GM19372 (cell line): ENCODE measurements at regions not wholly inside any gene's neighbourhood (a gene's known extent, or its start where the extent isn't known, plus 50 kb on each side); places are given as distances from the start of the nearest gene placed in this dataset.

Experiments used
- ATAC-seq: cut with Tn5 transposase; IDR thresholded peaks from one replicate; pipeline ENCODE4 v1.9.1; 2021; ENCODE audit warnings: mild to moderate bottlenecking, low read depth, moderate library complexity; ENCODE audit not compliant: unreplicated experiment

GRCh38 chr2:22887845-22888244, 497.1 kb upstream of the KLHL29 start:
- no peak for ATAC-seq

GRCh38 chr2:22890132-22890531, 494.8 kb upstream of the KLHL29 start:
- no peak for ATAC-seq

- ATAC-seq, result no peak
These were observed 491.0 kb upstream of the KLHL29 start for GRCh38 chr2:22893761-22894517.

DNA sequence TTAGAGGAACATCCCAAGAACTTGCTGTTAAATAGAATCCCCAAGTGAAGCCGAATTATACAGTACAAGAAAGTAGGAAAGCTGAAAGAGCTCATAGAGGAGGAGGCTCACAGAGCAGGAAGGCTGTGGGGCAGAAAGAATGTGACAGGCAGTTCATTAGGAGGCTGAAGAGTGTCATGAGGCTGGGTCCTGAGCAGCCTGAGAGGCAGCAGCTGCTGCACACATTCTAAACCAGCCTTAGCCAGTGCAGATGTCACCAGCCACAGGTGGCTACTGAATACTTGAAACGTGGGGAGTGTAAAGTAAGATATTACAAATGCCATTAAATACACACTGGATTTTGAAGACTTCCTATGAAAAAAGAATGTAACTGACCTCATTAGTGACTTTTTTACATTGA, 490.2 kb upstream of the KLHL29 start:
- ATAC-seq, result no peak

- no peak for ATAC-seq
These were observed 487.6 kb upstream of the KLHL29 start for GRCh38 chr2:22897428-22897827.

DNA sequence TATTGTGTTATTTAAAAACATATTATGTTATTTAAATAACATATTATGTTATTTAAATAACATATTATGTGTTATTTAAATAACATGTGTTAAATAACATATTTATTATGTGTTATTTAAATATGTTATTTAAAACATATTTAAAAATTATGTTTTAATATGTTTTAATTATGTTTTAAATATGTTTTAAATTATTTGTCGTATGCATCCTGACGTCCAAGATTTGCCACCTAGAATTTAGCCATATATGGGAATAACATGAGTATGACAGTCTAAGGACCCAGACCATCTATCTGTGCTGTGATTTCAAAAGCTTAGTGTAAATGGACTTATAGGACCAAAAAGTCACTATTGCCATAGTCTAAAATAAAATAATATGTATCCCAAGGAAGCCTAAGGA, 484.3 kb upstream of the KLHL29 start:
- ATAC-seq, result no peak

DNA sequence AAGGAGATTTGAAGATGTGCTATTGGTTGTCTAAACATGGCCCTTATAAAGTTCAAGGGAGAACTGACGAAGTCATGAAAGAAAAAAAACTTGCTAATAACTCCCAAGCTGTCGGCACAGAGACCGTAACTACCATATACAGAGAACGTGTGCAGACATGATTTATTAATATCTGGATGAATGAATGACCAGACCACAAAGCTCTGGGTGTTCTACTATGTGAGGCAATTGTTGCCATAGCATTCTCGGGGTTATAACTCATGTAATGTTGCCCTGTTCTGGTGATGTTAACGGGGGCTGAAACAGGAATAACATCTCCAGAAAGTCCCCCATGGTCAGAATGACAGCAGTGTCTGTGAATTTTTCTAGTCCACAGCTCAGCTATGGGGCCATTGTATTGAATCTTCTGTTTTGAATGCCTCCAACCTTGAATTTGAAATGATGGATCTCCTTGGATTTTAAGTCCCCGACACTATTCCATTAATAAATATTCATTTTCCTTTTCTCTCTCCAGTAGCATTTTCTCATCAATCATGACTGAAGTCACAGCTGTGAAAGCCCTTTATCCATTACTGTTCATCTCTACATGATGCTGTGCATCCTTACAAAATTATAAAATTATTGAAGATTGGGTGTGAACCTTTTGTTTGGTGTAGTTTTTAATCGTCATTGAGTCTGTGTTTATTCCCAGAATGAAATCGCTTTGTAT, 483.4 kb upstream of the KLHL29 start:
- no peak for ATAC-seq

DNA sequence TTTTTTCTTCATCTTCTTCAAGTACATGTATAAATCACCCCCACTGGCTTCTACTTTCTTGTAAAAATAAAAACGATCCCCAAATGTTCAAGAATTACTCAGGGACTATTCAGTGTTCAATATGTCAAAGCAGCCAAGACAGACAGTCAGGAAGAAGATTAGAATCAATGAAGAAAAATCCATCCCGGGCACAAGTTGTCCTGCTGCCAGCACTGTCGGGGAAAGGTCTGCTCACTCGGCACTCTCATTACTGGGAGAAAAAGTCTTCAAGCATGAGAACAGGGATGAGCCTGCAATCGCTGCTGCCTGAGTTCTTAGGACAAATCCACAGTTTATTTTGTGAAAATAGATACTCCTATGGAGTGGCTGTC, 482.8 kb upstream of the KLHL29 start:
- no peak for ATAC-seq

GRCh38 chr2:22902662-22903165, 482.3 kb upstream of the KLHL29 start:
- no peak for ATAC-seq

- no peak for ATAC-seq
These were observed 481.4 kb upstream of the KLHL29 start for GRCh38 chr2:22903616-22904015.

GRCh38 chr2:22904126-22904684, 480.8 kb upstream of the KLHL29 start:
- no peak for ATAC-seq

GRCh38 chr2:22907330-22907729, 477.6 kb upstream of the KLHL29 start:
- no peak for ATAC-seq

- no peak for ATAC-seq
These were observed 472.6 kb upstream of the KLHL29 start for GRCh38 chr2:22912398-22912797.

- no peak for ATAC-seq
These were observed 455.0 kb upstream of the KLHL29 start for GRCh38 chr2:22929998-22930397.

- ATAC-seq, result no peak
These were observed 454.2 kb upstream of the KLHL29 start for GRCh38 chr2:22930781-22931180.

GRCh38 chr2:22932288-22932687, 452.7 kb upstream of the KLHL29 start:
- ATAC-seq, result no peak

- ATAC-seq, result no peak
These were observed 450.2 kb upstream of the KLHL29 start for GRCh38 chr2:22934747-22935146.

- ATAC-seq, result no peak
These were observed 442.5 kb upstream of the KLHL29 start for GRCh38 chr2:22942441-22942840.

GRCh38 chr2:22944143-22944542, 440.8 kb upstream of the KLHL29 start:
- no peak for ATAC-seq

GRCh38 chr2:22946553-22946952, 438.4 kb upstream of the KLHL29 start:
- ATAC-seq, result no peak

DNA sequence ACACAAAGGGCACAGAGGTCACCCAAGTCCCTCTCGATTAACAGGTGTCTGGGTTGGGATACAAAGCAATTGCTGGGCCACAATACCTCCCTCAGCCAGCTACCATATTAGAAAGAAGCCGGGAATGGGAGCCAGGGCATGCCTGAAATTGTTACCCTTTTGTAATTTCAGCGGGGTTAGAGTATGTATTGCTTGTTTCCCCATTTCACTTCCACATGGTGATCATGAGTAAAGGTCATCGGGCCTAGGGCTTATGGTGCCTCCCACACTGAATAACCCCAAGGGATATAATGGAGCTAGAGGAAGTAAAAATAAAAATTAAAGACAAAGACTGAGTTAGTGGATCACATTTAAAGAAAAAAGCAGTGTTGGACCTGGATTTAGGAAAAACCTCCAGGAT, 437.2 kb upstream of the KLHL29 start:
- no peak for ATAC-seq

- no peak for ATAC-seq
These were observed 434.5 kb upstream of the KLHL29 start for GRCh38 chr2:22950431-22950830.
